ENCODE measurements at regions not wholly inside any gene's neighbourhood (a gene's known extent, or its start where the extent isn't known, plus 50 kb on each side); places are given as distances from the start of the nearest gene placed in this dataset.

DNA sequence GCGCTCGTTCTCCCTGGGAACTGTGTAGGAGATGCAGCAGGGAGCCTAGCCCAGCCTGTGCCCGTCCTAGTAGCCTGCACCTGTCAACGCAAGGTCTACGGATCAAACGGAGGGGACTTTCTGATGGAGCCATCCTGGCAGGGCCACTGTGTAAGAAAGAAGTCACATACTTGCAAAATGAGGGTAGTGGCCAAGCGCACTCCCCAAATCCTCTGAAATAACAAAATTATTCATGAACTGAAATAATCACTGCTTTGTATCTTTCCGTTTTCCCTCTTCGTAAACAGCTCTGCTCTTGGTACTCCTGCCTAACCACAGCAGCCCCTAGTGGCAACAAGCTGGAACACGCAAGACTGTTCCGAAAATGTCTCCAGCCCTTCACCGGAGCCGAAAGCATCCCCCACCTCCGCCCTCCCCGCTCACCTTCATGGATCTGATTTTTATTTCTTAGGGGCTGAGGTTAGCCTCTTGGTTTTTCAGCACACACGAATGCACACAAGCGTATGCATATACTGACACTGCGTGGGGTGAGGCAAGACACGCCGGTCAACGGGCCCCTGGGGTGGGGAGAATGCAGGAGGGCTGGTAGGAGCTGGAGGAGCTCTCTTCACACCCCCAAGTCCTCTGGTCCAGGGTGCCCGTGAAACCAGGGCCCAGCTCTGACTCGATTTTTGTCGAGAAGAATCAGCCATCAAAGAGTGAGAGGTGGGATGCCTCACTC lies 100.8 kb downstream of the ABCC12 start:
- peak overlapping the region; percentile 43; the same call in 1 of the 2 replicates for H3K4me2 ChIP-seq (ENCODE audit: low read depth, low read length)
- H2AFZ ChIP-seq (ENCODE audit: low read length) = no peak overlapping the region
- H3K27ac ChIP-seq (ENCODE audit: extremely low read length, insufficient read depth, low read length) = no peak overlapping the region
- no peaks in the 10 kb centered on the region for H4K20me1 ChIP-seq (ENCODE audit: insufficient read depth, low read length)
- WGBS (ENCODE audit: low lambda C conversion rate) = 28% methylated on average over 24 of the region's 24 CpGs
- H3K79me2 ChIP-seq (ENCODE audit: insufficient read depth, low read length) = no peaks in the 10 kb centered on the region
- no TSS peak for BruUV-seq (replicated peaks)
- ChIA-PET POLR2A (interaction anchor here (1.0 kb wide), 1 partner anchor 21 kb away, joined by 3 read pairs; no protein-coding TSS in a partner anchor), CTCF (ENCODE audit: low intra/inter-chr PET ratio, low total read pairs) (interaction anchor here (1.0 to 1.7 kb wide), 4 partner anchors 102 to 913 kb away, joined by 3 to 9 read pairs (median 6); partner anchors contain the start of gene NETO2)
- in situ Hi-C loops (cut with HindIII; ENCODE audit: extremely low pct_ligation_motif_present, low pct_unique_long_range_greater_than_20kb) (loop anchor here (10.0 kb wide), 1 partner anchor 910 kb away; the partner anchor contains the start of gene NETO2), intact Hi-C loops (cut with micrococcal nuclease; ENCODE audit: unreplicated experiment) (loop anchor here (2.0 to 5.0 kb wide), 2 partner anchors 798 to 912 kb away; partner anchors contain the start of gene NETO2)
- DNase-seq (ENCODE audit: low spot score) (peak; percentile 35), ATAC-seq (peak; percentile 95), FAIRE-seq (peak; percentile 75)
- H3K9me3 ChIP-seq (ENCODE audit: low read length) = no peaks in the 10 kb centered on the region
- 0 out of 2 replicates have a peak, but pooled peaks cover 8% of the 10 kb centered on the region for H3K4me1 ChIP-seq (ENCODE audit: insufficient read depth, low read length)
- no peak overlapping the region for H3K4me3 ChIP-seq (replicated peaks in 1 of 3; ENCODE audit: insufficient read depth in 1 of 3, low read depth in 2 of 3, low read length in 3 of 3)
- H3K27me3 ChIP-seq (ENCODE audit: control insufficient read depth in 1 of 2, insufficient read depth in 2 of 2, low read length in 2 of 2) = peaks cover 0 to 23% of the 10 kb centered on the region in 2 experiments; a peak in 4 of 5 replicates
- no peaks in the 10 kb centered on the region for H3K36me3 ChIP-seq (replicated peaks in 1 of 2; ENCODE audit: control insufficient read depth in 1 of 2, insufficient read depth in 2 of 2, low read length in 2 of 2)
- no peak overlapping the region for H3K9ac ChIP-seq (ENCODE audit: insufficient read depth, low read depth, low read length)
- TF ChIP-seq FOXK2 (IDR thresholded peaks at IDR 0.05) (no peak), AKAP8 (CRISPR knock-in tag; IDR thresholded peaks at IDR 0.05) (no peak), SNAPC2 (CRISPR knock-in tag; IDR thresholded peaks at IDR 0.05) (no peak), RFX3 (CRISPR knock-in tag; IDR thresholded peaks at IDR 0.05) (no peak), ZSCAN9 (CRISPR knock-in tag; IDR thresholded peaks at IDR 0.05; ENCODE audit: borderline replicate concordance) (no peak), ZNF510 (CRISPR knock-in tag; IDR thresholded peaks at IDR 0.05; ENCODE audit: low read depth) (no peak), NFYC (CRISPR knock-in tag; IDR thresholded peaks at IDR 0.05) (no peak), BORCS8-MEF2B (CRISPR knock-in tag; IDR thresholded peaks at IDR 0.05) (no peak), ZNF205 (CRISPR knock-in tag; IDR thresholded peaks at IDR 0.05) (peak; percentile 17; the same call in 1 of the 2 replicates), ZFP36L1 (CRISPR knock-in tag; IDR thresholded peaks at IDR 0.05) (no peak), PCBP1 (IDR thresholded peaks at IDR 0.05; ENCODE audit: borderline replicate concordance, low read depth, low read length) (no peak)
- TF ChIP-seq, protein P1, sequence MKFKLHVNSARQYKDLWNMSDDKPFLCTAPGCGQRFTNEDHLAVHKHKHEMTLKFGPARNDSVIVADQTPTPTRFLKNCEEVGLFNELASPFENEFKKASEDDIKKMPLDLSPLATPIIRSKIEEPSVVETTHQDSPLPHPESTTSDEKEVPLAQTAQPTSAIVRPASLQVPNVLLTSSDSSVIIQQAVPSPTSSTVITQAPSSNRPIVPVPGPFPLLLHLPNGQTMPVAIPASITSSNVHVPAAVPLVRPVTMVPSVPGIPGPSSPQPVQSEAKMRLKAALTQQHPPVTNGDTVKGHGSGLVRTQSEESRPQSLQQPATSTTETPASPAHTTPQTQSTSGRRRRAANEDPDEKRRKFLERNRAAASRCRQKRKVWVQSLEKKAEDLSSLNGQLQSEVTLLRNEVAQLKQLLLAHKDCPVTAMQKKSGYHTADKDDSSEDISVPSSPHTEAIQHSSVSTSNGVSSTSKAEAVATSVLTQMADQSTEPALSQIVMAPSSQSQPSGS (CRISPR knock-in tag; IDR thresholded peaks at IDR 0.05) = no peak
- TF ChIP-seq, protein P2, sequence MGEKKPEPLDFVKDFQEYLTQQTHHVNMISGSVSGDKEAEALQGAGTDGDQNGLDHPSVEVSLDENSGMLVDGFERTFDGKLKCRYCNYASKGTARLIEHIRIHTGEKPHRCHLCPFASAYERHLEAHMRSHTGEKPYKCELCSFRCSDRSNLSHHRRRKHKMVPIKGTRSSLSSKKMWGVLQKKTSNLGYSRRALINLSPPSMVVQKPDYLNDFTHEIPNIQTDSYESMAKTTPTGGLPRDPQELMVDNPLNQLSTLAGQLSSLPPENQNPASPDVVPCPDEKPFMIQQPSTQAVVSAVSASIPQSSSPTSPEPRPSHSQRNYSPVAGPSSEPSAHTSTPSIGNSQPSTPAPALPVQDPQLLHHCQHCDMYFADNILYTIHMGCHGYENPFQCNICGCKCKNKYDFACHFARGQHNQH (CRISPR knock-in tag; IDR thresholded peaks at IDR 0.05) = no peak
- TF ChIP-seq, protein P3, sequence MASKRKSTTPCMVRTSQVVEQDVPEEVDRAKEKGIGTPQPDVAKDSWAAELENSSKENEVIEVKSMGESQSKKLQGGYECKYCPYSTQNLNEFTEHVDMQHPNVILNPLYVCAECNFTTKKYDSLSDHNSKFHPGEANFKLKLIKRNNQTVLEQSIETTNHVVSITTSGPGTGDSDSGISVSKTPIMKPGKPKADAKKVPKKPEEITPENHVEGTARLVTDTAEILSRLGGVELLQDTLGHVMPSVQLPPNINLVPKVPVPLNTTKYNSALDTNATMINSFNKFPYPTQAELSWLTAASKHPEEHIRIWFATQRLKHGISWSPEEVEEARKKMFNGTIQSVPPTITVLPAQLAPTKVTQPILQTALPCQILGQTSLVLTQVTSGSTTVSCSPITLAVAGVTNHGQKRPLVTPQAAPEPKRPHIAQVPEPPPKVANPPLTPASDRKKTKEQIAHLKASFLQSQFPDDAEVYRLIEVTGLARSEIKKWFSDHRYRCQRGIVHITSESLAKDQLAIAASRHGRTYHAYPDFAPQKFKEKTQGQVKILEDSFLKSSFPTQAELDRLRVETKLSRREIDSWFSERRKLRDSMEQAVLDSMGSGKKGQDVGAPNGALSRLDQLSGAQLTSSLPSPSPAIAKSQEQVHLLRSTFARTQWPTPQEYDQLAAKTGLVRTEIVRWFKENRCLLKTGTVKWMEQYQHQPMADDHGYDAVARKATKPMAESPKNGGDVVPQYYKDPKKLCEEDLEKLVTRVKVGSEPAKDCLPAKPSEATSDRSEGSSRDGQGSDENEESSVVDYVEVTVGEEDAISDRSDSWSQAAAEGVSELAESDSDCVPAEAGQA (IDR thresholded peaks at IDR 0.05; ENCODE audit: low read depth) = no peak
- TF ChIP-seq, protein P3 (CRISPR knock-in tag; IDR thresholded peaks at IDR 0.05; ENCODE audit: borderline replicate concordance) = no peak
- TF ChIP-seq, protein P4, sequence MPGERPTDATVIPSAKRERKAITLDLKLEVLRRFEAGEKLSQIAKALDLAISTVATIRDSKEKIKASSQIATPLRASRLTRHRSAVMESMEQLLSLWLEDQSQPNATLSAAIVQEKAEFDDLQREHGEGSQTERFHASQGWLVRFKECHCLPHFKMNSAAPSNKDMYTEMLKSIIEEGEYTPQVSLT (CRISPR knock-in tag; IDR thresholded peaks at IDR 0.05; ENCODE audit: borderline replicate concordance, low read depth) = no peak
